GM19023 (cell line): ENCODE measurements at regions not wholly inside any gene's neighbourhood (a gene's known extent, or its start where the extent isn't known, plus 50 kb on each side); places are given as distances from the start of the nearest gene placed in this dataset.

ENCODE experiments used
- ATAC-seq: cut with Tn5 transposase; IDR thresholded peaks from one replicate; pipeline ENCODE4 v1.9.1; 2021; ENCODE audit warnings: mild to moderate bottlenecking, moderate library complexity; ENCODE audit not compliant: unreplicated experiment

- ATAC-seq: no peak
These were observed 192.2 kb upstream of the FBXO11 start for GRCh38 chr2:48098539-48098938.

- ATAC-seq: no peak
These were observed 198.1 kb upstream of the FBXO11 start for GRCh38 chr2:48104418-48104817.

GRCh38 chr2:48105848-48106247 lies 199.6 kb upstream of the FBXO11 start:
- no peak for ATAC-seq

GRCh38 chr2:48107326-48107925 lies 201.1 kb upstream of the FBXO11 start:
- ATAC-seq: no peak

GRCh38 chr2:48108455-48108854 lies 202.2 kb upstream of the FBXO11 start:
- ATAC-seq: no peak

GRCh38 chr2:48109491-48110204 lies 203.3 kb upstream of the FBXO11 start:
- no peak for ATAC-seq

GRCh38 chr2:48110492-48110891 lies 204.0 kb upstream of the FOXN2 start:
- ATAC-seq: no peak

- ATAC-seq: no peak
These were observed 201.4 kb upstream of the FOXN2 start for GRCh38 chr2:48112911-48113680.

- no peak for ATAC-seq
These were observed 200.7 kb upstream of the FOXN2 start for GRCh38 chr2:48113767-48114166.

GRCh38 chr2:48114256-48114655 lies 200.2 kb upstream of the FOXN2 start:
- peak; percentile 33 for ATAC-seq

GRCh38 chr2:48116497-48116896 lies 198.0 kb upstream of the FOXN2 start:
- no peak for ATAC-seq

- no peak for ATAC-seq
These were observed 195.6 kb upstream of the FOXN2 start for GRCh38 chr2:48118895-48119294.

- no peak for ATAC-seq
These were observed 194.4 kb upstream of the FOXN2 start for GRCh38 chr2:48120112-48120511.

GRCh38 chr2:48120759-48121242 lies 193.7 kb upstream of the FOXN2 start:
- ATAC-seq: no peak

GRCh38 chr2:48122166-48122565 lies 192.3 kb upstream of the FOXN2 start:
- no peak for ATAC-seq

GRCh38 chr2:48124592-48124991 lies 189.9 kb upstream of the FOXN2 start:
- ATAC-seq: no peak

- no peak for ATAC-seq
These were observed 188.3 kb upstream of the FOXN2 start for GRCh38 chr2:48126162-48126561.

- ATAC-seq: no peak
These were observed 186.8 kb upstream of the FOXN2 start for GRCh38 chr2:48127612-48128191.

- no peak for ATAC-seq
These were observed 185.1 kb upstream of the FOXN2 start for GRCh38 chr2:48129293-48129950.

GRCh38 chr2:48131539-48132270 lies 182.8 kb upstream of the FOXN2 start:
- no peak for ATAC-seq
